NCI-H2227 treated with DMSO at 0.1 percent for 48 hours (cell line): ENCODE measurements at regions not wholly inside any gene's neighbourhood (a gene's known extent, or its start where the extent isn't known, plus 50 kb on each side); places are given as distances from the start of the nearest gene placed in this dataset.
"Not testable (repeated sequence)": the region's sequence is repeated elsewhere in the genome, so short reads cannot be mapped to it uniquely, and the experiment has no call there.

ENCODE experiments used
- DNase-seq: peaks from one replicate; lab custom pipeline; 2025; lab: John Stamatoyannopoulos, UW

- DNase-seq = no peak
These were observed 115.6 kb upstream of the KLF14 start for GRCh38 chr7:130849604-130850003.

DNA sequence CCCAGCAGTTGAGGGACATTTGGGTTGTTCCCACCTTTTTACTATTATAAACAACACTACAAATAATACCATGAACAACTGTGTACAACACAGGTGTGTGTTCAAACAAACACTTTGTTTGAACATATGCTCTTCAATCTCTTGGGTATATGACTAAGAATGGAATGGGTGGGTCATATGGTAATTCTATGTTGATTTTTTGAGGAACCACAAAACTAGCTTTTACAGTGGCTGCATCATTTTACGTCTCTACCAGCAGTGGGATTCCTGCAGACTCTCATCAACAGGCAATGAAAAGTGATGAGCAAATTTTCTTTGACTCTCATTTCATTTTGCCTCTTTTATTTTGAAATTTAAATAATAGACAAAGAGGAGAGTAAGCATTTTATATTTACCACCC is 116.9 kb upstream of the KLF14 start:
- DNase-seq = no peak

DNA sequence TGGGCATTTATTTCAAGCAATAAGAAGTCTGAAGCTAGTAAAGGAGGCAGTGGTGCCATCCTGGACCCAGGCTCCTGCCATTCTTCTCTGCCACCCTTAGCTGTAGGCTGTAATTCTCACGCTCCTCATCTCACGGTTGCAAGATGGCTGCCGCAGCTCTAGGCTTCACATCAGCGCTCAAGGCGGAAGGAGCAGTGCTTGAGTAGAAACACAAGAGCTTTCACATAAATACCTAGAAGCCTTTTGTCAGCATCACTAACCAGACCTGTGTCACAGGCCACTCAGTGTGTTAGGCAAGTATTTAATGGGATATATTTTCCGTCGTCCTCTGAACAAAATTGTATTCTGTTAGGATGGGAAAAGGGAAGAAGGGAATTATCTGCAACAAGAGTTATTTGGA is 118.9 kb upstream of the KLF14 start:
- no peak for DNase-seq

DNA sequence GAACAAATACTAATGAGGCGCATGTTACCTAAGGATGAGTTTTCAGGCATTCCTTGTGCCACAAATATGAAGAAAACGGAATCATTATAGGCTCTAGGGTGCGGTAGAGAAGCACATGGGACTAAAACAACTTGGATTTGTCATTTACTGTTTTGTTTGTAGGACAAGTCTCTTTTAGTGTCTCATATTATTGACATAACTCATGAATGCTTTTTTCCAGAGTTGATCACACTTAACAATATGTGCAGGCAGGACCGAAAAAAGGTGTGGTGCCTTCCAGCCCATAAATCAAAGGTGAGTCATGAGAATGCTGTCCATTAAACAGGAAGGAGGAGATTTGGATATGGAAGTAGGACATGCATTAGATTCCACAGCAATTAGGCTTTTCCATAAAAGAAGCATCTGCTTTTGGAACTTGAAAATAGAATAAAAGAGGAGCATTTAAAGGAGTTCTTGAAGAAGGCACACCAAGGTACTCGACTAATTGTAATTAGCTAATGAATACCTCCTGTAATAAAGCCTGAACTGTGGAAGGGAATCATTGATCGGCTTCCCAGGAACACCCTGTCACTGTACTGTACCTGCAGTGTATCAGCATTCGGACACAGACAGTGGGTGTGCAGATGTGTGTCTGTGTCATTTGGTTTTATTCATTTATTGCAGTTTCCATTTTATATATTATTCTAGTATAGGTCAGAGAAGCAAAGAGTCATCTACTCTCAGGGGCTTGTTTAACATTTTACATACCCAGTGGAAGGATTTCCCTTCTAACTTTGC is 119.7 kb upstream of the KLF14 start:
- DNase-seq = no peak

- no peak for DNase-seq
These were observed 120.5 kb upstream of the KLF14 start for GRCh38 chr7:130854481-130854880.

DNA sequence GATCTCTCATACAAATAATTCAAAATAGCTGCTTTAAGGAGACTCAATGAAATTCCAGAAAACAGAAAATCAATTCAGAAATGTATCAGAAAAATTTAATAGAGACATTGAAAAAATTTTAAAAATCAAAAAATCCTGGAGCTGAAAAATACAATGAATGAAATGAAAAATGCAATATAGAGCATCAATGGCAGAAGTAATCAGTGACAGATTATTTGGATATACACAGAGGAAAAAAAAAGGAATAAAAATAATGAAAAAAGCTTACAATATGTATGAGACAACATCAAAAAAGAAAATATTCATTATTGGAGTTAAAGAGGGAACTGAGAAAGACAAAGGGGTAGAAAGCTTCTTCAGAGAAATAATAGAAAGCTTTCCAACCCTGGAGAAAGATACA is 122.9 kb upstream of the KLF14 start:
- no peak for DNase-seq

GRCh38 chr7:130860832-130861231 is 126.8 kb upstream of the KLF14 start:
- not testable (repeated sequence) for DNase-seq

- DNase-seq = no peak
These were observed 131.6 kb upstream of the KLF14 start for GRCh38 chr7:130865408-130866236.

DNA sequence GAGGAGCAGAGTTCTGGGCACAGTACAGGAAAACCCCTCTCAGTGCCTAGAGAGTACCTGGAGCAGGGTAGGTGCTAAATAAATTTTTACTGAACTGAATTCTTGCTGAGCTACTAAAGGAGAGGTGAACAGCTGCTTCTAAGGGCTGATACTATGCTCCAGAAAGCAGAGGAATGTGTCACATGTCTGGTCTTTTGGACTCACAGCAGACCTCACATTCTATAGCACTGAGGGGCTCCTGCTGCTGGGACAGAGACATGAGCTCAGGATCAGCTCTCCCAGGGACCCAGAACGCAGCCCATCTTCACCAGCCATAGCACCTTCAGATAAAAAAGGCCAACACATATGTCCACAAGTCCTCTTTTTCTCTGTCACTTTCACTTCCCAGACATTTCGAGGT is 133.0 kb upstream of the KLF14 start:
- no peak for DNase-seq

- no peak for DNase-seq
These were observed 133.7 kb upstream of the KLF14 start for GRCh38 chr7:130867581-130868136.

- DNase-seq = no peak
These were observed 134.1 kb upstream of the KLF14 start for GRCh38 chr7:130868139-130868538.

DNA sequence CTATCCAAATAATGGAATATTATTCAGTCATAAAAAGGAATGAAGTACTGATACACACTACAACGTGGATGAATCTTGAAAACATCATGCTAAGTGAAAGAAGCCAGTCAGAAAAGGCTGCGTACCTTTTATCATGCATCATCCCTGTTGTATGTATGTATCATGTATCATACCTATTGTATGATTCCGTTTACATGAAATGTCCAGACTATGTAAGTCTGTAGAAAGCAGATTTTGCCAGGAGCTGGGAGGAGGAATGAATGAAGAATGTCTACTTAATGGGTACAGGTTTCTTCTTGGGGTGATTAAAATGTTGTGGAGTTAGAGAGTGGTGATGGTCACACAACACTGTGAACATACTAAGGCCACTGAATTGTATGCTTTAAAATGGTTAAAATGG is 135.9 kb upstream of the KLF14 start:
- DNase-seq = no peak

GRCh38 chr7:130872341-130872740 is 138.3 kb upstream of the KLF14 start:
- no peak for DNase-seq

- DNase-seq = peak; percentile 68
These were observed 138.9 kb upstream of the KLF14 start for GRCh38 chr7:130872756-130873448.

GRCh38 chr7:130874071-130874915 is 140.3 kb upstream of the KLF14 start:
- no peak for DNase-seq

GRCh38 chr7:130875265-130875741 is 141.3 kb upstream of the KLF14 start:
- peak; percentile 30 for DNase-seq

DNA sequence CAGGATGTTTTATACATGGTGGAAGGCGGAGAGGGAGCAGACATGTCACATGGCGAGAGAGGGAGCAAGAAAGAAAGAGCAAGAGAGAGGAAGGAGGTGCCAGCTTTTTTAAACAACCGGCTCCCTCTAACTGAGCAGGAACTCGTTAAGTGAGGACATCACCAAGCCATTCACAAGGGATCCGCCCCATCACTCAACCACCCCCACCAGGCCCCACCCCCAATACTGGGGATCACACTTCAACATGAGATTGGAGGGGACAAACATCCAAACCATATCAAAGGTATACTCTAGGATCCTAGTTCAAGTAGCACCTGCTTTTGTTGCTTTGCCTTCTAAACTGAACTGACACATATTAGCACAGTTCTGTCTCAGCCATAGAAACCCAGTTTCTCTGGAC is 141.9 kb upstream of the KLF14 start:
- no peak for DNase-seq

DNA sequence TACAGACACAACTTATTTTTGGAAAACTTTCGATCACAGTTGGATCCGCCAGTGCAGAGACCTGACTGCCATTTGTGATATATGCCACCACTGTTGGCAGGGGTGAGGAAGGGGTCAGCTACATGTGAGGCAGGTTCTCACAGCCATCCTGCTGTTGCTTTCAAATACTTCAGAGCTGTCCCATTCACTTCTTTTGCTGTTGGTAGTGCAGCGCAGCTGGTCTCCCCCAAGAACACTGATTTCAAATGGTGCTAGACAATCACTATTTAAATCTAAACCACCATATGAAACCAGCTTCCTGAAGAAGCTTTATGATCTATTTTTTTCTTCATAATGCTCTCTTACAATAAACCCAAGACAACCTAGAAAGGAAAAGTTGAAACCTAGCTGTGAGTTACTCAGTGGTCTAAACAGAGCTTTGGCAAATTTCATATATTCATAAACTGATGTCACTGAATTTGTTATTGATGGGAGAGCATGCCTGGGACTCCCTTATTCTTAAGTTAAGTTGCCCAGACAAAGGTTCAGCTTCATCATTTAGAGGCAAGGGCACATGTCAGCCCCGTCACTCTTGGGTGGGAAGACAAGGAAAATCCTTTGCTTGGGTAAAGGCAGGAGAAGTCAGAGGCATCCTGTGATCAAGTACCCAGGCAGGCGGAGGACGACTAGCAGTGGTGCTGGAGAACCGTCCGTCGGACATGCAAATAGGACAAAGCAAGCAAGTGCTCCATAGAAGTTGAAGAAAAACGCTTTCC is 143.4 kb upstream of the KLF14 start:
- no peak for DNase-seq

DNA sequence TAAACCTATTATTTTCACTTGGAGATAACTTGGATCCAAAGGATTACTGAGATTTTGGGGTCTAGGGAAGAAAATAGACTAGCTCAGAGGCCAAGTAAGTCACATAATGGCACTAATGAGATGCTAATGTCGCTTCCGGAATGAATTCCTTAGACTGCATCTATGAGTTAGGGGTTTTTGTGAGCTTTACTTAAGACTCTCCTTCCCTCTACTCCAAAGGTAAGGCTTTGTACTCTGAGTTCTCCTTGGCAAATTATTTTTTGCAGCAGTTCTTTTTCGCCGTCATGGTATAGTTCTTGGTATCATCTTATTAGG is 143.9 kb upstream of the KLF14 start:
- DNase-seq = no peak

DNA sequence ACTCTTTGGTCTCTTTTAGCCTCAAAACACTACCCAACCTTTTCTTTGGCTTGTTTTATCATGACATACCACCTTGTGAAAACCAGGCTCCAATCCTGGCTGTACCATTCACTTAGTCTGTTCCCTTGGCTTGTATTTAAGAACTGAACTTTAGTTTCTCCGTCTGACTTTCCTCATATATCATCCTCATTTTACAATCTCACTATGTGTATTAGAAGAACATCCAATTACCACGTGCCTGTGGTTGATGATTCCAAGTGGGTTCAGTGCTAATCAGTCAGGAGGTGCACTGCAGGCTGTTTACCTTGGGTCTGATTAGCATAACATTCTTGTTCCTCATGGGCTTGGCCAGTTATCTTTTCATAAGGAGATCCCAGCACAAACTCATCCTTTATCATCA is 144.8 kb upstream of the KLF14 start:
- no peak for DNase-seq

GRCh38 chr7:130879191-130879590 is 145.2 kb upstream of the KLF14 start:
- peak; percentile 19 for DNase-seq
